Sigmoid colon (tissue), 3 donors: ENCODE measurements at regions not wholly inside any gene's neighbourhood (a gene's known extent, or its start where the extent isn't known, plus 50 kb on each side); places are given as distances from the start of the nearest gene placed in this dataset.

Experiments
- small RNA-seq, 3 donors: library from RNA; depleted of rRNA; stranded (forward); fragments of <200 nt; gene quantifications; one replicate each; pipeline ENCODE3, GENCODE V24; 2016

Small RNAs in the stretch of these regions (small RNA-seq; reads per million reads assigned to genes)
- 0 reads per million in 3 donors for gene MRPS36P2
